ENCODE measurements at regions not wholly inside any gene's neighbourhood (a gene's known extent, or its start where the extent isn't known, plus 50 kb on each side); places are given as distances from the start of the nearest gene placed in this dataset.

GRCh38 chr11:109554951-109555350 lies 133.0 kb downstream of the C11orf87 start:
- DNase-seq (ENCODE audit: low read depth), result no peak

- no peak for DNase-seq (ENCODE audit: low read depth)
Measured at GRCh38 chr11:109564241-109564640, 142.3 kb downstream of the C11orf87 start.

GRCh38 chr11:109582470-109582869 lies 160.5 kb downstream of the C11orf87 start:
- no peak for DNase-seq (ENCODE audit: low read depth)

DNA sequence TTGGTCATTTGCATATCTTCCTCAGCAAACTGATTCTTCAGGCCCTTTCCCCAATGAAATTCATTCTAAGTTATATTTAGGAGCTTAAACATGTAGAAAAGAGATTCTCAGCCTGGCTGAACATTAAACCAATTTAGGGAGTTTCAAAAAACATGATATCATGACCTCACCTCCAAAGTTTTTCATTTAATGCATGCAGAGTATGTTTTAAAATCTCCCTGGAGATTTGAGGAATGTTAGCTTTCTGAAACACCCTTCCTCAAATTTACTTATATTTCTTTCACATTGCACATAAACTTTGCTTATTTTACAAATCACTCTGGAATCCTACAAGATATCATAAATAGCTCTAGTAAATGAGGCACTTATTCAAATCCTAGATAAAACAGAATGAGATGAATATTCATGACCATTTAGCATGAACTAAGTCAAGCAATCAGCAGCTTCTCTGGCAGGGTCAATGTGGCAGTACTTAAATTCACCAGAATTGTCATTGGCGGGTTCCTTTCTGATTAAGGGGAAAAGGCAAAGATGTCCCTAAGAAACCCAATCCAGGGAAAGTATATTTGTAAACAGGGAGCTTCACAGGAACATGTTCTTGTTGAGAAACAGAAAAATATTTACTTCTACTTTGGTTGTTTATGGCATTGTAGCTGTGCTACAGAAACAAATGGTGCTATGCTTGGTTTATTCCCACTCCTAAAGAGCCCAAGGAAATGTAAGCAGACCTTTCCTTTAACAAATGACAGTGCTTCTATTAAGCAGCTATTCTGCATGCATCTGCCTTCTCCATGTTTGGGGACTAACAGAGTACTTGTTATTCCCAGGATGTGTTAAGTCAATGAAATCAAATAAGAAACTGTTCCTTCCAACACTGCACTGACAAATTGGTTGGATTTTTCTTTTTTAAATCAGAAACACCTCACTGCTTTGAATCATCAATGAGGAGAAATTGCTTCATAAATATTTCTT lies 162.3 kb downstream of the C11orf87 start:
- no peak for DNase-seq (ENCODE audit: low read depth)

GRCh38 chr11:109586789-109587188 lies 164.8 kb downstream of the C11orf87 start:
- DNase-seq (ENCODE audit: low read depth), result no peak

DNA sequence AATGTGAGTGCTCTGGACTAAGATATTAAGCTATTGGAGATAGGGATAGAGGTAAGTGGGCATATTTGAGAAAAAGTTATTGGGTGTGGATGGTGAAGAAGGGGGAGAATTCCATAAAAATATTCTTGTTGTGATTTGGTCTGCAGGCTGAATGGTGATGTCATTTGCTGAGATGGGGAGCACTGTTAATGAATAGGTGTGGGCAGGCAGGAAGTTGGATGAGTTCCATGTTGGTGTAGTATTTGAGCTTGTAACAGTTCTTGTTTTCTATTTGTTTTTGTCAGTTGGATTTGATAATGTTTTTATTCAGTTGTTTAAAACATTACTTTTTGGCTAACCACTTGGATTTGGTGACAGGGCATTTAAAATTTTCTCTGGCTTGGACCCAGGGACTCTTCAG lies 168.8 kb downstream of the C11orf87 start:
- DNase-seq (ENCODE audit: low read depth), result no peak

GRCh38 chr11:109597336-109597735 lies 175.3 kb downstream of the C11orf87 start:
- no peak for DNase-seq (ENCODE audit: low read depth)

DNA sequence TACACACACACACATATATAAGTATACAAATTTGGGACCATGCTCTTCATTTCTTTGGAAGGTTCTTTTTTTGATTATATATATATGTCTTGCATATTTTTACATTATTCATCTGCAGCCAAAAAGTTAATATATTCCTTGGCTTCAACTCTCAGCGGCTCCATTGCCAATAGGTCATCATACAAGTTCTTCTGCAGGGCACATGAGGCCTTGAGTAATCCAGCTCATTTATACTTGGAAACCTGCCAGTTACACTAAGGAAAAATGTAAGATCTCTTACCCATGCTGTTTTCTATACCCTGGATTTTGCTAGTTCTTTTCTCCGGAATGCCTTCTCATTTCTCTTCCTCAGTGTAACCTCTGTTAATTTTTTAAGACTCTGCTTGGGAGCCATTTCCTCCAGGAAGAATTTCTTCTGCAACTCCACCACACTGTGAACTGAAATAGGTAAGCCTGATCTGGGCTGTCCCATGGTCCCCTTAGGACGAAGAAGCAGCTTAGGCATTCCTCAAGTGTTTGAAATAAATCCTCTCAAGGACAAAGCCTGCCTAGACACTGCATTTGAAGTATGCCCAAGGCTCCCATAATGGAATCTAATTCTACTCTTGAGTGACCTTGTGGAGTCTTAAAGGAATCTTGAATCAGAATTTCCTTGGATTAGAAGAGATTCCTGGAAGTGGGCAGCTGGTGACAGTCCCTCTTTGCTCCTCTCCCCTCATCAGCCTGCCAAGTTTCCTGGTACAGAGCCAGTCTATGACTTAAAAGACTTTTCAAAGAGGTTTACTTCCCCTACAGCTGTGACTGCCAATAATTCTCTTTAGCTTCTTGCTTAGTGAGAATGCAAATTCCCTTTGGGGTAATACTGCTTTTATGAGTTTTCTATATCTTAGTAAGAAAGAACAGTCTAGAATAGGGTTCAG lies 182.8 kb downstream of the C11orf87 start:
- DNase-seq (ENCODE audit: low read depth), result no peak

DNA sequence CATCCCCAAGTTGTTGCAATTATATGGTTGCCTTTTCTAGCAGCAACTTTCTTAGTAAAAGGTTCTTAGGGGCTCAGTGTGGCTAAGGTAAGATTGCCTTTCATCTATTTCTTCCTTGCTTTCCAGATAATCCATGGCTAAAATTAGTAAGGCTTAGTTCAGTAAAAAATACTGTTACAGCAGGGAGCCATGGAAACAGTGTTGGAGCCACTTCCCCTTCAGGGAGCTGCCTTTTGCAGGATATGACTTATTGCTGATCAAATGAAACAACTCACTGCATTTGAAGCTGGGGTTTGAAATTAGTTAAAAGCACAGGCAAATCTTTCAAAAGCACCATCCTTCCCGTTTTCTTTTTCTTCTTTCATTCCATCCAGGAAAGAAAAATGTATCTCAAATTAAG lies 184.3 kb downstream of the C11orf87 start:
- no peak for DNase-seq (ENCODE audit: low read depth)

DNA sequence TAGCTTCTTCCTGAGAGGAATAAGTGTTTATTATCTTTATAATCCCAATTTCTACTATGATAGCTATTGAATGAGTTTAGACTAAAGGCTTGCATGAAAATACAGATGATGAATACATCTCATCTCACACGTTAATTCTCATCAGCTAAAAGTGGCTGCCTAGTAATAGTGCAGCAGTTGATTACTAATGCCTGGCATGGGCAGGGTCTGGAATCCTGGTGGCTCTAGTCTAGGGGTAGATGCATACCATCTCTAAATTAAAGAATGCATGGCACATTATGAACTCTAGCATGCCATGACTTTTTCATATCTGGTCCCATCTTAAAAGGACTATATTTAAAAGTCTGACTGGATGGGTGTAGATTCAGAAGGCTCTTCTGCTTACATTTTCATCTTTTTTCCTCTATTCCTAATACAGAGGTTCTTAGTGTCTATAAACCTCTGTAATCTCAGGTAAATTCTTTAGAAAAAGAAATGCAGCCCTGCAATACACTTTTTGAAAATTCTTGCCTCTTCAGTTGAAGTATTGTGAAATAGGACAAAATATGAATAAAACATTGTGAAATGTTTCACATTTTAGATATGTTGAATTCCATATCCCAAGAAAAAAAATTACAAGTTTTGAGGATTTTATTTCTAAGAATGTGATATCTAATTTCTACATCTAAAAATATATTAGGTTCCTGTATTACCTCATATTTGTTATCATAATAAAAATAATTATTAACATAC lies 187.6 kb downstream of the C11orf87 start:
- DNase-seq (ENCODE audit: low read depth), result no peak

DNA sequence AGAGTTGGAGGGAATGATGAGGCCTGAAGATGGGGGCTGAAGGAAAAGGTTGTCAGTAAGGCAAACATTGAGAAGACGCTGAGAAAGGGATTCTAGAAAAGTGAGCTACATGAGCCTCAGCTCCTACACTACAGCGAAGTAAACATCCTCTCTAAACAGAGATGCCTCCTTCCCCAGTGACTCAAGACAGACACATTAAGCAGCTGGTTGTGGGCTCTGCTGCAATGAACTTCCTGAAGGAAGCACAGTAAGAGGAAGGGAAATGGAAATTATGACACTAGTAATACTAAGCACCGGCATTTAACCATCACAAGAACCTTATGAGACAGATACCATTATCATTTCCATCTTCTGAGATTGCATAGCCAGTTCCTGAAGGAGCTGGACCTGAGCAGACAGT lies 190.5 kb downstream of the C11orf87 start:
- DNase-seq (ENCODE audit: low read depth), result no peak

DNA sequence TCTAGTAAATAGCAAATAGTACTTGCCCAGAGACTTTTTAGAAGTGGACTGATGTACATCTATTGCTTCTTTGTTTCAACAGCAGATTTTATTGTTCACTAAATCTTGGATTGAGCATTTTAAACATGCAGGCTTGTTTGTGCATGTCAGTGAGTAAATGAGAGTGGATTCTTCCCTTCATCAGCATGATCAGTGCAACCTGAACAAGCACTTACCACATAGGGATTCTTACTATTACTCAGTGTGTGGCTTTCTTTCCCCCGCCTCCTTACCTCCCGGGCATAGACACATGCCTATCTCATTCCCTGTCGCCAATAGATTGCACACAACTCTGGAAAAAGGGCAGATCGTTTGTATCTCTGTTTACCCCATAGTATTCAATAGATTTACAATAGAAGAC lies 197.5 kb downstream of the C11orf87 start:
- no peak for DNase-seq (ENCODE audit: low read depth)

- DNase-seq (ENCODE audit: low read depth), result no peak
Measured at GRCh38 chr11:109629734-109630133, 207.7 kb downstream of the C11orf87 start.

GRCh38 chr11:109641549-109641948 lies 219.6 kb downstream of the C11orf87 start:
- no peak for DNase-seq (ENCODE audit: low read depth)

DNA sequence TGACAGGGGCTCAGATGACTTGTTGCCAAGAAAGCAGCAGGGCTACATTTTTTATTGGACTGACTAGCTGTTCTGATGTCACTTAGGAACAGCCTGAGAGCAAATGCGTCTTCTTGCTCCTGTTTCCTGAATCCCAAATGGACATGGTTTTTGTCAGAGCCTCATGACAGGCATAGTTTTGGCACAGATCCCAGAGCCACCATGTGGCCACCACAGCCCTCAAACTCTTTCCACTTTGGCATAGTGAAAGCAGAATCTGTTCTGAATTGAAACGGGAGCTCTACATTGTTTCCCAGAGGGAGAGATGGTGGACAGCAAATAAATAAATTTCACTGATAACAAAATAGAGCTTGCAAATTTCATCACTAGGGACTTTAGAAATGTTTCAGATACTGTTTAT lies 222.2 kb downstream of the C11orf87 start:
- no peak for DNase-seq (ENCODE audit: low read depth)

- no peak for DNase-seq (ENCODE audit: low read depth)
Measured at GRCh38 chr11:109648804-109649203, 226.8 kb downstream of the C11orf87 start.

GRCh38 chr11:109654091-109654490 lies 232.1 kb downstream of the C11orf87 start:
- no peak for DNase-seq (ENCODE audit: low read depth)

- DNase-seq (ENCODE audit: low read depth), result no peak
Measured at GRCh38 chr11:109658190-109658589, 236.2 kb downstream of the C11orf87 start.

DNA sequence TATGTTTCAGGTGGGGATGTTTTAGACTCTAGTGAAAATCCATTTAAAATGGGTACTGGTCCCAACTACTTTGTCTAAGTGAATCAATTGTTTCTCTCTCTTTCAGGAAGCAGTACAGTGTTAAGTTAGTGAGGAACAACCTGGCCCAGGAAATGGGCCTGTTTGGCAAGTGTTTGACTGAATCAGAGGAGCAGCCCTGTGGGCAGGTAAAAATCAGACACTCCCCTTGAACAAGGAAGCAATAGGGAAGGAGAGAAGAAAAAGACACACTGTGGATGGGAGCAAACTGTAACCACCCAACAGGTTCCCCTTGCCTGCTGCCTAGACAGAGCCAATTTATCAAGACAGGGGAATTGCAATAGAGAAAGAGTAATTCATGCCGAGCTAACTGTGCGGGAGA lies 245.7 kb downstream of the C11orf87 start:
- DNase-seq (ENCODE audit: low read depth), result no peak

DNA sequence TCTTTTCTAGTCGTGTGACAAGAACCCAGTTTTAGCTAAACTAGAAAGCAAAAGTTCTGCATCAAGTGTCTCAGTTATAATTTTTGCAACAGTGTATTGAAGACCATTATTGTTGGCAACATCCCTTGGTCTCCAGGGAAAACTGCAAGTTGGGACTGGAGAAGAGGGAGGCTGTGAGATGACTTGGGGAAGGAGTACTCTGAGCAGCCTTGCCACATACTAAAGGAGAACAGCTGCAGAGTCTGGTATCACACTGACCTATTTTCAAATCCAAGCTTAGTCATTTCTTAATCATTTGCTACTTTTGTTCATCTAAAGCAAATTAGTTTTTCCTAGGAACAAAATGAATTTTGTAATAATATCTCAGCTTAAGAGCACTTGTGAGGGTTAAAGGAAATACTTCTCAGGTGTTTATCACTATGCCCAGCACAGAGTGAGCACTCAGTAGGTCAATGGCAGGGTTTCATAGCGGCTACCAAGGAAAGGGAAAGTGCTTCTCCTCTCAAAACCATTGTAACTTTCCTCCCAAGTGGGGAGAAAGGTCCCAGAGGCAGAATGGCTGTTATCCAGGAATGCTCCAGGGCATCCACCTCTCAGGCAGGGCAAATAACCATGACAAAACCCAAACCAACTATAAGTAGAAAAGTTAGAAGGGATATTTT lies 247.1 kb downstream of the C11orf87 start:
- DNase-seq (ENCODE audit: low read depth), result no peak

- no peak for DNase-seq (ENCODE audit: low read depth)
Measured at GRCh38 chr11:109677231-109677630, 255.2 kb downstream of the C11orf87 start.

DNA sequence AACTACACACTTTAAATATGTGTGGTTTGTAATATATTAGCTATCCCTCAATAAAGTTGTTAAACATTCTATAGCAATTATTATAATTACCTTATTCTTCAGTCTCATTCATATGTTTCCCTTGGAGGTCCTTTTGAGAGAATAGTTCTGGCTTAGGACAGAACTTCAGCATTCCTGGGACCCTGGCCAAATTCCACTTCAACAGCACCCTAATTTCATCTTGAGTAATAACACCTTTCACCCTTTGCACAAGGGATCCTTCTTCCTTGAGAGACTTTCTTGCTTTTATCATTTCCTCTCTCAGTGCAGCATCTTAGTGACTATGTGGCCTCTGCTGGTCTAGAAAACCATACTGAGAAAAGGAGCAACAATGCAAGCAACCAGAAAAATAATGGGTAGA lies 255.9 kb downstream of the C11orf87 start:
- no peak for DNase-seq (ENCODE audit: low read depth)
